HG03575 (cell line): ENCODE measurements at regions not wholly inside any gene's neighbourhood (a gene's known extent, or its start where the extent isn't known, plus 50 kb on each side); places are given as distances from the start of the nearest gene placed in this dataset.
"Not testable (repeated sequence)": the region's sequence is repeated elsewhere in the genome, so short reads cannot be mapped to it uniquely, and the experiment has no call there.

Experiments used
- ATAC-seq: cut with Tn5 transposase; IDR thresholded peaks from one replicate; pipeline ENCODE4 v1.9.1; 2021; ENCODE audit not compliant: unreplicated experiment, insufficient number of reproducible peaks, low FRiP score; ENCODE audit errors: extremely low read depth

- ATAC-seq, result no peak
These were observed 78.1 kb upstream of the ZFHX3 start for GRCh38 chr16:73125850-73126524.

- no peak for ATAC-seq
These were observed 76.9 kb upstream of the ZFHX3 start for GRCh38 chr16:73124665-73125375.

GRCh38 chr16:73124097-73124652 is 76.2 kb upstream of the ZFHX3 start:
- ATAC-seq, result no peak

GRCh38 chr16:73122604-73123391 is 74.9 kb upstream of the ZFHX3 start:
- ATAC-seq, result no peak

GRCh38 chr16:73116576-73116975 is 68.6 kb upstream of the ZFHX3 start:
- ATAC-seq, result no peak

- no peak for ATAC-seq
These were observed 65.4 kb upstream of the ZFHX3 start for GRCh38 chr16:73113336-73113735.

- no peak for ATAC-seq
These were observed 60.5 kb upstream of the ZFHX3 start for GRCh38 chr16:73108195-73108963.

GRCh38 chr16:73107371-73107770 is 59.4 kb upstream of the ZFHX3 start:
- no peak for ATAC-seq

GRCh38 chr16:73106329-73107034 is 58.6 kb upstream of the ZFHX3 start:
- no peak for ATAC-seq

GRCh38 chr16:73101568-73101967 is 53.6 kb upstream of the ZFHX3 start:
- no peak for ATAC-seq

GRCh38 chr16:73099601-73100000 is 51.7 kb upstream of the ZFHX3 start:
- ATAC-seq, result not testable (repeated sequence)
